LNCAP (cell line): ENCODE measurements at regions not wholly inside any gene's neighbourhood (a gene's known extent, or its start where the extent isn't known, plus 50 kb on each side); places are given as distances from the start of the nearest gene placed in this dataset.

Experiments
- TF ChIP-seq, protein P1 (sequence below): fragments of 450-650 bp; IDR thresholded peaks from 2 replicates; pipeline ENCODE4 v1.5.1; 2017; ENCODE audit warnings: mild to moderate bottlenecking

- TF ChIP-seq, protein P1, sequence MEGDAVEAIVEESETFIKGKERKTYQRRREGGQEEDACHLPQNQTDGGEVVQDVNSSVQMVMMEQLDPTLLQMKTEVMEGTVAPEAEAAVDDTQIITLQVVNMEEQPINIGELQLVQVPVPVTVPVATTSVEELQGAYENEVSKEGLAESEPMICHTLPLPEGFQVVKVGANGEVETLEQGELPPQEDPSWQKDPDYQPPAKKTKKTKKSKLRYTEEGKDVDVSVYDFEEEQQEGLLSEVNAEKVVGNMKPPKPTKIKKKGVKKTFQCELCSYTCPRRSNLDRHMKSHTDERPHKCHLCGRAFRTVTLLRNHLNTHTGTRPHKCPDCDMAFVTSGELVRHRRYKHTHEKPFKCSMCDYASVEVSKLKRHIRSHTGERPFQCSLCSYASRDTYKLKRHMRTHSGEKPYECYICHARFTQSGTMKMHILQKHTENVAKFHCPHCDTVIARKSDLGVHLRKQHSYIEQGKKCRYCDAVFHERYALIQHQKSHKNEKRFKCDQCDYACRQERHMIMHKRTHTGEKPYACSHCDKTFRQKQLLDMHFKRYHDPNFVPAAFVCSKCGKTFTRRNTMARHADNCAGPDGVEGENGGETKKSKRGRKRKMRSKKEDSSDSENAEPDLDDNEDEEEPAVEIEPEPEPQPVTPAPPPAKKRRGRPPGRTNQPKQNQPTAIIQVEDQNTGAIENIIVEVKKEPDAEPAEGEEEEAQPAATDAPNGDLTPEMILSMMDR, result no peak
These were observed 61.2 kb upstream of the SLC39A10 start for GRCh38 chr2:195595825-195596224.

GRCh38 chr2:195594919-195595694, 61.9 kb upstream of the SLC39A10 start:
- TF ChIP-seq, protein P1, result no peak

- TF ChIP-seq, protein P1, result no peak
These were observed 62.8 kb upstream of the SLC39A10 start for GRCh38 chr2:195594248-195594647.

- TF ChIP-seq, protein P1, result no peak
These were observed 64.9 kb upstream of the SLC39A10 start for GRCh38 chr2:195592105-195592504.

DNA sequence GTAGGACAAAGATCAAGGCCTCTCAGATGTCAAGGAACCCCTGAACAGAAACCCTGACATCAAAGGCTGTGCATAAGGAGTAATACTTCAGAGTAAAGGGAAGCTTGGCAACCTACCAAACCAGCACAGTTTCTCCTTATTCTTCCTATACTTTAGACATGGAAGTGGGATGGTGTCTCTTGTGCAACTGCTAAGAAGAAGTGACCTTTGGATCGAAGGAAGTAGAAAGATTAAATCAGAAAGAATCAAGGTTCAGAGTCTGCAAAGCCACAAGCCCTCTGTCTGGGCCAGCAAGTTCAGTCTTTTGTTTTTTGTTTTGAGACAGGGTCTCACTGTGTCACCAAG, 66.2 kb upstream of the SLC39A10 start:
- TF ChIP-seq, protein P1, result no peak

GRCh38 chr2:195590199-195590860, 66.7 kb upstream of the SLC39A10 start:
- TF ChIP-seq, protein P1, result no peak

- TF ChIP-seq, protein P1, result no peak
These were observed 69.1 kb upstream of the SLC39A10 start for GRCh38 chr2:195587966-195588365.
